ENCODE measurements at regions not wholly inside any gene's neighbourhood (a gene's known extent, or its start where the extent isn't known, plus 50 kb on each side); places are given as distances from the start of the nearest gene placed in this dataset.

DNA sequence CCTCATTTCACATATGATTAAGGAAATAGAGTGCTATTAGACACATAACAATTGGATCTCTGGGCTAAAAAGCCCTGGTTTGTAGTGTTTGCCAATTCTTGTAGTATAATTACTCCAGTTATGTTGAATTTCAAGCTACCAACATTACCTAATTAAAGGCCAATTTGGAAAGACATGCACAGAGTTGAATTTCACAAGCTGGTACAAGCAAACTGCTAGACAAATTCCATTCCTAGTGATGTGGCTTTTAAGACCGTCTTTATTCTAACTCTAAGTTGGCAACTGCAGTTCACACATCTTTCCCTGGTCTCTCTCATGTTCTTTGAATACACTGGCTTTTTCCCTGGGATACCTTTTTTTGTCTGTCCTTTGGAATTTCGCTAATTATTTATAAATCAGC is 384.1 kb upstream of the CNTNAP2 start:
- no peaks in the 10 kb centered on the region for H3K27me3 ChIP-seq (ENCODE audit: low read length)
- no peak overlapping the region for H3K9ac ChIP-seq (ENCODE audit: low read length)
- no peaks in the 10 kb centered on the region for H3K9me3 ChIP-seq (ENCODE audit: insufficient read depth, low read length)
- no peak overlapping the region for H3K27ac ChIP-seq (ENCODE audit: low read depth, low read length)
- H3K79me2 ChIP-seq (ENCODE audit: insufficient read depth, low read length): no peaks in the 10 kb centered on the region
- H3K4me2 ChIP-seq (ENCODE audit: low read depth, low read length, poor library complexity, severe bottlenecking): no peak overlapping the region
- H3K9me2 ChIP-seq (replicated peaks; ENCODE audit: insufficient read depth, low read length): no peaks in the 10 kb centered on the region
- H3K36me3 ChIP-seq (ENCODE audit: low read length): no peaks in the 10 kb centered on the region
- no peaks in the 10 kb centered on the region for H3F3A ChIP-seq (ENCODE audit: insufficient read depth)
- H2AFZ ChIP-seq (ENCODE audit: low read depth, low read length, severe bottlenecking): no peak overlapping the region
- no peak for TF ChIP-seq CTCF (IDR thresholded peaks at IDR 0.05; ENCODE audit: insufficient read depth, low read length, poor library complexity, severe bottlenecking)
- TF ChIP-seq EZH2phosphoT487 (conservative IDR thresholded peaks at IDR 0.05; ENCODE audit: low read length): no peak
- no peaks in the 10 kb centered on the region for H4K20me1 ChIP-seq (ENCODE audit: low read depth, low read length)
- no peak overlapping the region for H3K4me3 ChIP-seq (ENCODE audit: insufficient read depth, low read length, poor library complexity, severe bottlenecking)

- Histone ChIP-seq H3K9ac (ENCODE audit: low read length) (no peak overlapping the region), H2AFZ (ENCODE audit: low read depth, low read length, severe bottlenecking) (no peak overlapping the region), H3K4me2 (ENCODE audit: low read depth, low read length, poor library complexity, severe bottlenecking) (no peak overlapping the region), H3K36me3 (ENCODE audit: low read length) (no peaks in the 10 kb centered on the region), H3K79me2 (ENCODE audit: insufficient read depth, low read length) (no peaks in the 10 kb centered on the region), H3K4me3 (ENCODE audit: insufficient read depth, low read length, poor library complexity, severe bottlenecking) (no peak overlapping the region), H4K20me1 (ENCODE audit: low read depth, low read length) (no peaks in the 10 kb centered on the region), H3K27ac (ENCODE audit: low read depth, low read length) (no peak overlapping the region), H3K9me3 (ENCODE audit: insufficient read depth, low read length) (no peaks in the 10 kb centered on the region), H3F3A (ENCODE audit: insufficient read depth) (no peaks in the 10 kb centered on the region), H3K27me3 (ENCODE audit: low read length) (no peaks in the 10 kb centered on the region), H3K9me2 (replicated peaks; ENCODE audit: insufficient read depth, low read length) (no peaks in the 10 kb centered on the region)
- TF ChIP-seq CTCF (IDR thresholded peaks at IDR 0.05; ENCODE audit: insufficient read depth, low read length, poor library complexity, severe bottlenecking) (no peak), EZH2phosphoT487 (conservative IDR thresholded peaks at IDR 0.05; ENCODE audit: low read length) (no peak)
Measured at GRCh38 chr7:145729691-145730090, 386.9 kb upstream of the CNTNAP2 start.

DNA sequence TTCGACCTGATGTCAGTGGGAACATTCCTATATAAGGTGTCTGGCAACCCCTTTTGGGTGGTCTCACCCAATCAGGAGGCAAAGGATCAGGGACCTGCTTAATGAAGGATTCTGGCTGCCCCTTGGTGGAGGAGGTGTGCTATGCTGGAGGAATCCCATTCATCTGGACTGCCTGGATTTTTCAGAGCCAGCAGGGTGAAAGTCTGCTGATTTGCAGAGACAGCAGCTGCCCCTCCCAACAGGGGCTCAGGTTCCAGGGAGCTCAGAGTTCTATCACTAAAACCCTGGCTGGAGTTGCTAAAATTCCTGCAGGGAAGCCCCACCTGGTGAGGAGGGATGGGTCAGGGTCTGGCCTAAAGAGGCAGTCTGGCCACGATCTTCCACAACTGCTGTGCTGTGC is 398.5 kb upstream of the CNTNAP2 start:
- H3K9me2 ChIP-seq (replicated peaks; ENCODE audit: insufficient read depth, low read length): no peaks in the 10 kb centered on the region
- H3K9ac ChIP-seq (ENCODE audit: low read length): no peak overlapping the region
- no peaks in the 10 kb centered on the region for H4K20me1 ChIP-seq (ENCODE audit: low read depth, low read length)
- no peak overlapping the region for H3K27ac ChIP-seq (ENCODE audit: low read depth, low read length)
- H3K4me3 ChIP-seq (ENCODE audit: insufficient read depth, low read length, poor library complexity, severe bottlenecking): no peak overlapping the region
- no peaks in the 10 kb centered on the region for H3F3A ChIP-seq (ENCODE audit: insufficient read depth)
- no peaks in the 10 kb centered on the region for H3K9me3 ChIP-seq (ENCODE audit: insufficient read depth, low read length)
- no peak overlapping the region for H2AFZ ChIP-seq (ENCODE audit: low read depth, low read length, severe bottlenecking)
- no peaks in the 10 kb centered on the region for H3K79me2 ChIP-seq (ENCODE audit: insufficient read depth, low read length)
- no peaks in the 10 kb centered on the region for H3K36me3 ChIP-seq (ENCODE audit: low read length)
- no peaks in the 10 kb centered on the region for H3K27me3 ChIP-seq (ENCODE audit: low read length)
- TF ChIP-seq EZH2phosphoT487 (conservative IDR thresholded peaks at IDR 0.05; ENCODE audit: low read length) (no peak), CTCF (IDR thresholded peaks at IDR 0.05; ENCODE audit: insufficient read depth, low read length, poor library complexity, severe bottlenecking) (no peak)
- no peak overlapping the region for H3K4me2 ChIP-seq (ENCODE audit: low read depth, low read length, poor library complexity, severe bottlenecking)

- no peaks in the 10 kb centered on the region for H4K20me1 ChIP-seq (ENCODE audit: low read depth, low read length)
- H3F3A ChIP-seq (ENCODE audit: insufficient read depth): no peaks in the 10 kb centered on the region
- H3K9me2 ChIP-seq (replicated peaks; ENCODE audit: insufficient read depth, low read length): no peaks in the 10 kb centered on the region
- H3K36me3 ChIP-seq (ENCODE audit: low read length): no peaks in the 10 kb centered on the region
- no peak overlapping the region for H3K4me2 ChIP-seq (ENCODE audit: low read depth, low read length, poor library complexity, severe bottlenecking)
- no peak overlapping the region for H3K9ac ChIP-seq (ENCODE audit: low read length)
- H3K79me2 ChIP-seq (ENCODE audit: insufficient read depth, low read length): no peaks in the 10 kb centered on the region
- H3K4me3 ChIP-seq (ENCODE audit: insufficient read depth, low read length, poor library complexity, severe bottlenecking): no peak overlapping the region
- TF ChIP-seq EZH2phosphoT487 (conservative IDR thresholded peaks at IDR 0.05; ENCODE audit: low read length): no peak
- no peaks in the 10 kb centered on the region for H3K9me3 ChIP-seq (ENCODE audit: insufficient read depth, low read length)
- no peak overlapping the region for H2AFZ ChIP-seq (ENCODE audit: low read depth, low read length, severe bottlenecking)
- H3K27ac ChIP-seq (ENCODE audit: low read depth, low read length): no peak overlapping the region
- H3K27me3 ChIP-seq (ENCODE audit: low read length): no peaks in the 10 kb centered on the region
Measured at GRCh38 chr7:145700488-145700887, 416.1 kb upstream of the CNTNAP2 start.

All from SU-DHL-6 (cell line).